ENCODE measurements at regions not wholly inside any gene's neighbourhood (a gene's known extent, or its start where the extent isn't known, plus 50 kb on each side); places are given as distances from the start of the nearest gene placed in this dataset.
A peak's percentile ranks its signal among the peaks of the same experiment; 100 is the strongest.
"Not testable (repeated sequence)": the region's sequence is repeated elsewhere in the genome, so short reads cannot be mapped to it uniquely, and the experiment has no call there.

DNA sequence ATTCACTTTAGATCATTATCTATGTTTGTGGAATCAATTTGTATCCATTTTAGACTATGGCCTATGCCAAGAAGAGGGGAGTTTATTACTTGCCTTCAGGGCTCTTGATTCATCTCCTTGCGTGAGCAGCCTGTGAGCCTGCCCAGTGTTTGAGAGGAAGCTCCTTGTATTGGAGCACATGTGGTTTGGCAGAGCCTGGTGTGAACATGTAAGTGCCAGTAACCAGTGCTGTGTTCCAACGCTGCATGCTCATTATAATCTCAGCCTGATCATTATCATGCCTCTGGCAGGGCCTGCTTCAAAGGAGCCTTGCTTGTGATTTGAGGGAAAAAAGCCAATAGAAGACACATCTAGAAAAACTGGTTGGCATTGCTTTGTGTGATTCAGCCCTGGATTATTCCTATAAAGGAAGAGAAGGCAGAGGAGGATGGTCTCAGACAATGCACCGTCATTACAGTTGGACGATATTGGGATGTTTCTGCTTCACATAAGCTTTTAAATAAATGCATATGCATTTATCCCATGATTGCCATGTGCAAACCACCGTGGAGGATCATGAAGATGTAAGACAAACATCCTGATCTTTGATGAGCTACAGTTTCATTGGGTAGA is 203.4 kb upstream of the AHR start:
- ChIA-PET POLR2A (no interaction called here), CTCF (interaction anchor here (1.1 kb wide), 1 partner anchor 14 kb away, joined by 4 read pairs; no protein-coding TSS in a partner anchor)
- Histone ChIP-seq H3K4me1 (ENCODE audit: control extremely low read depth in 1 of 4, control insufficient read depth in 4 of 4, insufficient read depth in 4 of 4, low read length in 3 of 4) (peaks cover 0 to 4% (median 0%) of the 10 kb centered on the region in 4 experiments), H3K4me3 (ENCODE audit: control insufficient read depth in 1 of 7, extremely low read depth in 1 of 7, insufficient read depth in 4 of 7, low read depth in 2 of 7, low read length in 6 of 7) (no peak overlapping the region), H3K36me3 (ENCODE audit: control insufficient read depth in 4 of 4, insufficient read depth in 4 of 4, low read length in 3 of 4) (no peaks in the 10 kb centered on the region), H3K27me3 (replicated peaks in 2 of 5; ENCODE audit: control insufficient read depth in 4 of 5, insufficient read depth in 5 of 5, low read length in 4 of 5) (no peaks in the 10 kb centered on the region), H3K27ac (ENCODE audit: insufficient read depth in 1 of 2, low read depth in 1 of 2, low read length in 2 of 2, poor library complexity in 1 of 2, severe bottlenecking in 2 of 2) (no peak overlapping the region), H3K9me3 (ENCODE audit: control extremely low read depth in 1 of 5, control insufficient read depth in 4 of 5, insufficient read depth in 2 of 5, low read depth in 1 of 5, low read length in 4 of 5) (no peaks in the 10 kb centered on the region)
- 100% methylated on average over 1 of the region's 5 CpGs for WGBS (ENCODE audit: insufficient coverage)
- no peak for DNase-seq

DNA sequence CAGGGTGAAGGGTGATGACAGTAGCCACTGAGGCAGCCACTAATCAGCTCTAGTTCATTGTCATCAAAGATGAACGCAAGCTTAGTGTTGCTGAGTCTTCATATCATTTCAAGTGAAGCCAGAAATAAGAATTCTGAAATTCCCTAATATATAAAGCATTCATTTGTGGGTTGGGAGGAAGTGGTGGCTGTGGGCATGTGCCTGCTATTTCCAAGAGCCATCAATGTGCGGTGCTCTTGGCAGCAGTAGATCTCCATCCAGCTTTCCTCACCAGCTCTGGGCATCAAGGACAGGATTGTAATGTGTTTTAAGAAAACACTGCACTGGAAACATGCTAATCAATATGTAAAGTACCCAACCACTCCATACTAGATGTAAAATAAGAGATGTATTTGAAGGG is 202.5 kb upstream of the AHR start:
- Histone ChIP-seq H3K9me3 (ENCODE audit: control extremely low read depth in 1 of 5, control insufficient read depth in 4 of 5, insufficient read depth in 2 of 5, low read depth in 1 of 5, low read length in 4 of 5) (peaks cover 0 to under 1% (median 0%) of the 10 kb centered on the region in 5 experiments), H3K27me3 (replicated peaks in 2 of 5; ENCODE audit: control insufficient read depth in 4 of 5, insufficient read depth in 5 of 5, low read length in 4 of 5) (no peaks in the 10 kb centered on the region), H3K4me1 (ENCODE audit: control extremely low read depth in 1 of 4, control insufficient read depth in 4 of 4, insufficient read depth in 4 of 4, low read length in 3 of 4) (peaks cover 0 to 4% (median 0%) of the 10 kb centered on the region in 4 experiments), H3K36me3 (ENCODE audit: control insufficient read depth in 4 of 4, insufficient read depth in 4 of 4, low read length in 3 of 4) (no peaks in the 10 kb centered on the region), H3K4me3 (ENCODE audit: control insufficient read depth in 1 of 7, extremely low read depth in 1 of 7, insufficient read depth in 4 of 7, low read depth in 2 of 7, low read length in 6 of 7) (no peak overlapping the region), H3K27ac (ENCODE audit: insufficient read depth in 1 of 2, low read depth in 1 of 2, low read length in 2 of 2, poor library complexity in 1 of 2, severe bottlenecking in 2 of 2) (no peak overlapping the region)
- peak; percentile 15 to 44 (median 36) for DNase-seq
- ChIA-PET POLR2A (no interaction called here), CTCF (interaction anchor here (0.8 to 1.1 kb wide), 2 partner anchors 15 to 52 kb away, joined by 3 to 4 read pairs; no protein-coding TSS in a partner anchor)
- WGBS (ENCODE audit: insufficient coverage), result no CpG with 5 or more reads among the region's 2 CpGs

DNA sequence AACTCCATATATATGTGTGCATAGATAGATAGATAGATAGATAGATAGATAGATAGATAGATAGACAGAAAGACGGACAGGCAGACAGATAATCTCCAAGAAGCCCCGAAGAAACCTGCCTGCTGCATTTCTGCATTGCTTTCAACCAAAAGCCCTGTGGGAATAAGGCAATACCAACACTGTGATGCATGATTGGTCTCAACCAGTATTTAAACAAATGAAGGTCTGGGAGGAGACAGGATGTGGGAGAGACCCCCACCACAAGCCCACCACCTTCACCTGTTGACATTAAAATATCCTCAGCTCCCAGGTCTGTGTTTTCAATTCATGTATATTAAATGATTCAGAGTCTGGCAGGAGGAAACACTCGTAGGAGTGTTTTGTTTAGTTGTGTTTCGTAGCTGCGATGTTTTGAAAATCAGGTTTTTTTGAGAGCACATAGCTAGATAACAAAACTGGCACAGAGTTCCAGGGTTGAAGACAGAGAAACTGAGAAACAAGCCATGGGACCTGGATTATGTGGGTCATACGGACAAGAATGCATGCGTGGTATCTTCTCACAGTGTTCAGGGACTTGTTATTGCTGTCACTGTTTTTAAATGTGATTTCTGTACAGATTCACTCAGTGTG is 200.7 kb upstream of the AHR start:
- CTCF ChIA-PET, result interaction anchor here (1.2 kb wide), 1 partner anchor 204 kb away, joined by 3 read pairs; no protein-coding TSS in a partner anchor
- DNase-seq, result no peak
- peaks cover 0 to 8% (median 5%) of the 10 kb centered on the region in 5 experiments for H3K9me3 ChIP-seq (ENCODE audit: control extremely low read depth in 1 of 5, control insufficient read depth in 4 of 5, insufficient read depth in 2 of 5, low read depth in 1 of 5, low read length in 4 of 5)
- POLR2A ChIA-PET, result no interaction called here
- WGBS (ENCODE audit: insufficient coverage), result 94% methylated on average over 6 of the region's 7 CpGs
- no peaks in the 10 kb centered on the region for H3K27me3 ChIP-seq (replicated peaks in 2 of 5; ENCODE audit: control insufficient read depth in 4 of 5, insufficient read depth in 5 of 5, low read length in 4 of 5)
- no peak overlapping the region for H3K27ac ChIP-seq (ENCODE audit: insufficient read depth in 1 of 2, low read depth in 1 of 2, low read length in 2 of 2, poor library complexity in 1 of 2, severe bottlenecking in 2 of 2)
- no peak overlapping the region for H3K4me3 ChIP-seq (ENCODE audit: control insufficient read depth in 1 of 7, extremely low read depth in 1 of 7, insufficient read depth in 4 of 7, low read depth in 2 of 7, low read length in 6 of 7)
- peaks cover 0 to 4% (median 0%) of the 10 kb centered on the region in 4 experiments for H3K4me1 ChIP-seq (ENCODE audit: control extremely low read depth in 1 of 4, control insufficient read depth in 4 of 4, insufficient read depth in 4 of 4, low read length in 3 of 4)
- H3K36me3 ChIP-seq (ENCODE audit: control insufficient read depth in 4 of 4, insufficient read depth in 4 of 4, low read length in 3 of 4), result no peaks in the 10 kb centered on the region

DNA sequence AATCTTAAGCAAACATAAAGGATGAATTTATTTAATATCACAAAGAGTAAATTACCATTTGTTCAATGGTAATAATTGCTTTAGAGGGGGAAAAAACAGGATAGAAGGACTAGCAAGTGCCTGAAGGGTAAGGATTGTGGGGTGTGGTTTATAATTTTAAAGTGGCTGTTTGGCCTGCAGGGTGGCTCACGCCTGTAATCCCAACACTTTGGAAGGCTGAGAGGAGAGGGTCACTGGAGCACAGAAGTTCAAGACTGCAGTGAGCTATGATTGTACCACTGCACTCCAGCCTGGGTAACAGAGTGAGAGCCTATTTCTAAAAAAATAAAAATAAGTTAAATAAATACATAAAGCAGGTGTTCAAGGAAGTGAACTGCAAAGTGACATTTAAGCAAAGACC is 199.9 kb upstream of the AHR start:
- Histone ChIP-seq H3K4me1 (ENCODE audit: control extremely low read depth in 1 of 4, control insufficient read depth in 4 of 4, insufficient read depth in 4 of 4, low read length in 3 of 4) (peaks cover 0 to 4% (median 0%) of the 10 kb centered on the region in 4 experiments), H3K4me3 (ENCODE audit: control insufficient read depth in 1 of 7, extremely low read depth in 1 of 7, insufficient read depth in 4 of 7, low read depth in 2 of 7, low read length in 6 of 7) (no peak overlapping the region), H3K9me3 (ENCODE audit: control extremely low read depth in 1 of 5, control insufficient read depth in 4 of 5, insufficient read depth in 2 of 5, low read depth in 1 of 5, low read length in 4 of 5) (peaks cover 0 to 8% (median 5%) of the 10 kb centered on the region in 5 experiments), H3K27ac (ENCODE audit: insufficient read depth in 1 of 2, low read depth in 1 of 2, low read length in 2 of 2, poor library complexity in 1 of 2, severe bottlenecking in 2 of 2) (no peak overlapping the region), H3K27me3 (replicated peaks in 2 of 5; ENCODE audit: control insufficient read depth in 4 of 5, insufficient read depth in 5 of 5, low read length in 4 of 5) (no peaks in the 10 kb centered on the region), H3K36me3 (ENCODE audit: control insufficient read depth in 4 of 4, insufficient read depth in 4 of 4, low read length in 3 of 4) (no peaks in the 10 kb centered on the region)
- ChIA-PET POLR2A (no interaction called here), CTCF (no interaction called here)
- DNase-seq, result no peak
- WGBS (ENCODE audit: insufficient coverage), result 100% methylated on average over 1 of the region's 1 CpG

DNA sequence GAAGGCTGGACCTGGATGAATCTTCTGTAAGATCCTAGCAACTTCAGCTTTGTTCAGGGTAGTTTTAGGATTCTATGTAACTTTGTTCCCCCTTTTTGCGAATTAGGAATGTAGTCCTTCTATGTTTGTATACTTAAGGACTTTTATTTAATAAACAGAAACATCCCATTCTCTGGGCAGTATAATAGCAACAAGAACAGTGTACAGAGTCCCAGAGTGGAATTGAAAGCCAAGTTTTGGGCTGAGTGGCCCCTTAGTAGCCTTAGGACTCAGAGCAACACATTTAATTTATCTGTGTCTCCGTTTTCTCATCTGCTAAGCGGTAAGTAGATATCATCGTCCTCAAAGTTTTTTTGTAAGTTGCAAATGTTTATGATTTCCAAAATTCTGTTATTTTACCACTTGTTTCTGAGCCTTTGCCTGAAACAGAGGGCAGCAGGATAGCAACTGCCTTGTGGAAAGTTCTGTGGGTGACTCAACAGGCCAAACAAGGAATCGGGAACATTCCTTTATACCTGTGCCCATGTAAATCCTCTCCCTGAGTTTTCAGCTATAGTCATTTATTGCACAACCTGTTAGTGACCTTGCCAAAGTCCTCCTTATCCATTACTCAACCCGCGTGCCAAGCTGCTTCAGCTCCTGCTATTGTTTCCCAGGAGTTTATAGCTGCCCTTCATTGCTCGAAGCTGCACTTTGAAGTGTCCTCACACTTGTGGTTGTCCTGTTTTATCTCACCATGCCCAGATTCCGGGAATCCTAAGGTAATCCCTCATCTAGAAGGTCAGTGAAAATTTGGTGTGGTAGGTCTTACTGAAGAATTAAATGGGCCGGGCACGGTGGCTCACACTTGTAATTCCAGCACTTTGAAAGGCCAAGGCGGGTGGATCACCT is 199.1 kb upstream of the AHR start:
- H3K36me3 ChIP-seq (ENCODE audit: control insufficient read depth in 4 of 4, insufficient read depth in 4 of 4, low read length in 3 of 4), result no peaks in the 10 kb centered on the region
- H3K4me1 ChIP-seq (ENCODE audit: control extremely low read depth in 1 of 4, control insufficient read depth in 4 of 4, insufficient read depth in 4 of 4, low read length in 3 of 4), result peaks cover 0 to 4% (median 0%) of the 10 kb centered on the region in 4 experiments
- H3K27me3 ChIP-seq (replicated peaks in 2 of 5; ENCODE audit: control insufficient read depth in 4 of 5, insufficient read depth in 5 of 5, low read length in 4 of 5), result no peaks in the 10 kb centered on the region
- CTCF ChIA-PET, result no interaction called here
- H3K9me3 ChIP-seq (ENCODE audit: control extremely low read depth in 1 of 5, control insufficient read depth in 4 of 5, insufficient read depth in 2 of 5, low read depth in 1 of 5, low read length in 4 of 5), result peaks cover 0 to 8% (median 5%) of the 10 kb centered on the region in 5 experiments
- DNase-seq, result no peak
- H3K27ac ChIP-seq (ENCODE audit: insufficient read depth in 1 of 2, low read depth in 1 of 2, low read length in 2 of 2, poor library complexity in 1 of 2, severe bottlenecking in 2 of 2), result no peak overlapping the region
- H3K4me3 ChIP-seq (ENCODE audit: control insufficient read depth in 1 of 7, extremely low read depth in 1 of 7, insufficient read depth in 4 of 7, low read depth in 2 of 7, low read length in 6 of 7), result no peak overlapping the region
- POLR2A ChIA-PET, result interaction anchor here (0.5 kb wide), 1 partner anchor 126 kb away, joined by 4 read pairs; no protein-coding TSS in a partner anchor
- WGBS (ENCODE audit: insufficient coverage), result 97% methylated on average over 4 of the region's 12 CpGs

DNA sequence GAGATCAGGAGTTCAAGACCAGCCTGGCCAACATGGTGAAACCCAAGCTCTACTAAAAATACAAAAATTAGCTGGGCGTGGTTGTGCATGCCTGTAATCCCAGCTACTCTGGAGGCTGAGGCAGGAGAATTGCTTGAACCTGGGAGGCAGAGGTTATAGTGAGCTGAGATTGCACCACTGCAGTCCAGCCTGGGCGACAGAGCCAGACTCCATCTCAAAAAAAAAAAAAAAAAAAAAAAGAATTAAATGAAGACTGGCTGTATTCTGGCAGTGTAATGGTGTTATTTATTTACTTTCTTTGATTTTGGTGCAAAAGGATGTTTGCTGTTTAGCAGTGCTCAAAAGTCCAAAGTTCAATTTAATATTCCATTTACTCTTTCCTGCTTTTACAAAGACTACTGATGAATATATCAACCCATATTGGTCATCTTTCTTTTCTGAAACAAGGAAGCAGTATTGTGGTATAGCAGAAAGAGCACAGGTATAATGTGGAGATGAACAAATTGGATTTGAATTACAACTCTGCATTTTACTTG is 198.4 kb upstream of the AHR start:
- H3K27ac ChIP-seq (ENCODE audit: insufficient read depth in 1 of 2, low read depth in 1 of 2, low read length in 2 of 2, poor library complexity in 1 of 2, severe bottlenecking in 2 of 2); H3K9me3 ChIP-seq (ENCODE audit: control extremely low read depth in 1 of 5, control insufficient read depth in 4 of 5, insufficient read depth in 2 of 5, low read depth in 1 of 5, low read length in 4 of 5); H3K4me3 ChIP-seq (ENCODE audit: control insufficient read depth in 1 of 7, extremely low read depth in 1 of 7, insufficient read depth in 4 of 7, low read depth in 2 of 7, low read length in 6 of 7); CTCF ChIA-PET; H3K36me3 ChIP-seq (ENCODE audit: control insufficient read depth in 4 of 4, insufficient read depth in 4 of 4, low read length in 3 of 4); H3K4me1 ChIP-seq (ENCODE audit: control extremely low read depth in 1 of 4, control insufficient read depth in 4 of 4, insufficient read depth in 4 of 4, low read length in 3 of 4); DNase-seq; H3K27me3 ChIP-seq (replicated peaks in 2 of 5; ENCODE audit: control insufficient read depth in 4 of 5, insufficient read depth in 5 of 5, low read length in 4 of 5): not testable (repeated sequence)
- POLR2A ChIA-PET, result interaction anchor here (0.5 kb wide), 1 partner anchor 125 kb away, joined by 4 read pairs; no protein-coding TSS in a partner anchor
- WGBS (ENCODE audit: insufficient coverage), result no CpG with 5 or more reads among the region's 2 CpGs

Measured in common myeloid progenitor, CD34-positive (primary cell).